ENCODE measurements at regions not wholly inside any gene's neighbourhood (a gene's known extent, or its start where the extent isn't known, plus 50 kb on each side); places are given as distances from the start of the nearest gene placed in this dataset.

- DNase-seq (ENCODE audit: low read depth): no peak
These were observed 142.9 kb downstream of the GPAM start for GRCh38 chr10:112040696-112041095.

GRCh38 chr10:112045938-112046337 lies 137.6 kb downstream of the GPAM start:
- no peak for DNase-seq (ENCODE audit: low read depth)

- DNase-seq (ENCODE audit: low read depth): no peak
These were observed 135.9 kb downstream of the GPAM start for GRCh38 chr10:112047674-112048073.

- no peak for DNase-seq (ENCODE audit: low read depth)
These were observed 131.4 kb downstream of the GPAM start for GRCh38 chr10:112052166-112052565.

- DNase-seq (ENCODE audit: low read depth): no peak
These were observed 129.7 kb downstream of the GPAM start for GRCh38 chr10:112053895-112054294.

- DNase-seq (ENCODE audit: low read depth): no peak
These were observed 129.0 kb downstream of the GPAM start for GRCh38 chr10:112054516-112054915.

- no peak for DNase-seq (ENCODE audit: low read depth)
These were observed 126.5 kb downstream of the GPAM start for GRCh38 chr10:112057072-112057471.

GRCh38 chr10:112059220-112059619 lies 124.3 kb downstream of the GPAM start:
- DNase-seq (ENCODE audit: low read depth): no peak

- DNase-seq (ENCODE audit: low read depth): no peak
These were observed 111.9 kb downstream of the GPAM start for GRCh38 chr10:112071596-112072133.

- DNase-seq (ENCODE audit: low read depth): no peak
These were observed 105.6 kb downstream of the GPAM start for GRCh38 chr10:112078003-112078402.

- DNase-seq (ENCODE audit: low read depth): no peak
These were observed 103.3 kb downstream of the GPAM start for GRCh38 chr10:112080231-112080630.

GRCh38 chr10:112082120-112082519 lies 101.4 kb downstream of the GPAM start:
- DNase-seq (ENCODE audit: low read depth): no peak

- DNase-seq (ENCODE audit: low read depth): no peak
These were observed 100.1 kb downstream of the GPAM start for GRCh38 chr10:112083472-112083871.

GRCh38 chr10:112087953-112088456 lies 95.6 kb downstream of the GPAM start:
- no peak for DNase-seq (ENCODE audit: low read depth)

GRCh38 chr10:112091703-112092102 lies 91.9 kb downstream of the GPAM start:
- no peak for DNase-seq (ENCODE audit: low read depth)

- DNase-seq (ENCODE audit: low read depth): no peak
These were observed 91.0 kb downstream of the GPAM start for GRCh38 chr10:112092519-112092918.

- no peak for DNase-seq (ENCODE audit: low read depth)
These were observed 88.6 kb downstream of the GPAM start for GRCh38 chr10:112094984-112095383.

GRCh38 chr10:112095731-112096130 lies 87.8 kb downstream of the GPAM start:
- DNase-seq (ENCODE audit: low read depth): no peak

GRCh38 chr10:112098682-112099081 lies 84.9 kb downstream of the GPAM start:
- no peak for DNase-seq (ENCODE audit: low read depth)

Data from T follicular helper cell (primary cell).